22Rv1 (cell line): ENCODE measurements at regions not wholly inside any gene's neighbourhood (a gene's known extent, or its start where the extent isn't known, plus 50 kb on each side); places are given as distances from the start of the nearest gene placed in this dataset.

Source experiments
- ZFX ChIP-seq: fragments of 450-650 bp; IDR thresholded peaks from 2 replicates; pipeline ENCODE4 v1.6.1; 2017; ENCODE audit warnings: antibody characterized with exemption, borderline replicate concordance
- TF ChIP-seq, protein P1 (sequence below): fragments of 450-650 bp; IDR thresholded peaks from 2 replicates; pipeline ENCODE4 v1.5.1; 2017; ENCODE audit warnings: mild to moderate bottlenecking

DNA sequence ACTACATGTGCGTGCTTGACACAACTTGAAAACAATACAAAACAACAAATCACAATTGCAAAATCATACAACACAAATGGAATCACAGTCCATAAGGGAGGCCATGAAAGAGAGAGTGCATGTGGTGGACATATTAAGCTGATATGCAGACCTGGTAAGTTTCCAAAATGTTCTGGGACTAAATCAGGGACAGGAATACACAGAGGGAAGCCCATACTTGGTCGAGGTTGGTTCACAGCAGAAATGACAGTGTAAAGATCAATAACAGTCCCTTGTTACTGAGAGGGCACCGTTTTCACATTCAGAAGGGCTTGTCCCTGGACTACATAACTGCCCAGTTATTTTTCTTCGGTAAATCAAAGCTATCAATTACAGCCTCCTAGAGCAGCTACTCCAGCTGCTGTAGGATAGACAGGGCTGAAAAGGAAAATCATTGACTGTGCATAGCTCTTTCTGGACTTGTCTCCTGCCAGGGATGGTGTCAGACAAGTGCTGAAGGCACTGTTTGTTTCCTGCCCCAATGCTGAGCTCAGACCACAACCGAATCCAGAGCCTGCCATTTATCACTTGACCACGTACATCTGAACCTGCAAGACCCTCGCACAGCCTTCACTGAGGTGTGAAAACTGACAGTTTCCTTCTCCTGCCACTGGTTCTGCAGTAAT lies 79.5 kb upstream of the KCNMB2 start:
- TF ChIP-seq, protein P1, sequence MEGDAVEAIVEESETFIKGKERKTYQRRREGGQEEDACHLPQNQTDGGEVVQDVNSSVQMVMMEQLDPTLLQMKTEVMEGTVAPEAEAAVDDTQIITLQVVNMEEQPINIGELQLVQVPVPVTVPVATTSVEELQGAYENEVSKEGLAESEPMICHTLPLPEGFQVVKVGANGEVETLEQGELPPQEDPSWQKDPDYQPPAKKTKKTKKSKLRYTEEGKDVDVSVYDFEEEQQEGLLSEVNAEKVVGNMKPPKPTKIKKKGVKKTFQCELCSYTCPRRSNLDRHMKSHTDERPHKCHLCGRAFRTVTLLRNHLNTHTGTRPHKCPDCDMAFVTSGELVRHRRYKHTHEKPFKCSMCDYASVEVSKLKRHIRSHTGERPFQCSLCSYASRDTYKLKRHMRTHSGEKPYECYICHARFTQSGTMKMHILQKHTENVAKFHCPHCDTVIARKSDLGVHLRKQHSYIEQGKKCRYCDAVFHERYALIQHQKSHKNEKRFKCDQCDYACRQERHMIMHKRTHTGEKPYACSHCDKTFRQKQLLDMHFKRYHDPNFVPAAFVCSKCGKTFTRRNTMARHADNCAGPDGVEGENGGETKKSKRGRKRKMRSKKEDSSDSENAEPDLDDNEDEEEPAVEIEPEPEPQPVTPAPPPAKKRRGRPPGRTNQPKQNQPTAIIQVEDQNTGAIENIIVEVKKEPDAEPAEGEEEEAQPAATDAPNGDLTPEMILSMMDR, result no peak
- no peak for TF ChIP-seq ZFX
